Hepatocyte (in vitro differentiated cells): ENCODE measurements at regions not wholly inside any gene's neighbourhood (a gene's known extent, or its start where the extent isn't known, plus 50 kb on each side); places are given as distances from the start of the nearest gene placed in this dataset.

Experiments
- CTCF ChIP-seq: fragments of 200-600 bp; sonication (generic); IDR thresholded peaks from 2 replicates; pipeline ENCODE4 v1.5.1; 2016; ENCODE audit warnings: antibody characterized with exemption, mild to moderate bottlenecking; ENCODE audit not compliant: poor library complexity
- EZH2phosphoT487 ChIP-seq: fragments of 200-600 bp; sonication (generic); IDR thresholded peaks from one replicate; pipeline ENCODE4 v1.6.1; 2018; ENCODE audit warnings: antibody characterized with exemption, mild to moderate bottlenecking, low read depth, moderate library complexity; ENCODE audit not compliant: unreplicated experiment, severe bottlenecking

DNA sequence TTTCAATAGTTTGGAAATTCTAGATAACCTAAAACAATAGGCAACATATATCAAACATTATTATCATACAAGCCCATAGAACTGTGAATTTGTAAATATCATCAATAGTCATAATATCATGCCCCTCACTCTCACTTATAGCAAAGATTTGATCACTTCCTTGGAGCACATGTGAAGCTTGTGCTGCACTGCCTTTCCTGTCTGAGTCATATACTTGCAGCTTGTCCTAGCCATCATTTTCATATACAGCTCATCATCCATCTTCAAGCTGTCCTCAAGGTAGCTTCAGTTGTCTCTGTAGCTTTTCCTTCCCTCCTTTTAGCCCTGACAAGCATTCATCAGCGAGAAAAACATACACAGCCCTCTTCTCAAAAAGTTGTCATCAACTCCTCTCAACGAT is 746.5 kb upstream of the FOXG1 start:
- no peak for TF ChIP-seq CTCF
- TF ChIP-seq EZH2phosphoT487 = no peak
